NCI-H146 treated with DMSO at 0.1 percent for 48 hours (cell line): ENCODE measurements at regions not wholly inside any gene's neighbourhood (a gene's known extent, or its start where the extent isn't known, plus 50 kb on each side); places are given as distances from the start of the nearest gene placed in this dataset.
"Not testable (repeated sequence)": the region's sequence is repeated elsewhere in the genome, so short reads cannot be mapped to it uniquely, and the experiment has no call there.

ENCODE experiments used
- DNase-seq: peaks from one replicate; lab custom pipeline; 2025; ENCODE audit not compliant: unreplicated experiment; lab: John Stamatoyannopoulos, UW

GRCh38 chr4:74543983-74544382 is 99.0 kb downstream of the AREG start:
- DNase-seq = no peak

- no peak for DNase-seq
These were observed 99.9 kb downstream of the AREG start for GRCh38 chr4:74544655-74545361.

- DNase-seq = no peak
These were observed 100.5 kb downstream of the AREG start for GRCh38 chr4:74545448-74545847.

GRCh38 chr4:74546057-74546456 is 101.1 kb downstream of the AREG start:
- no peak for DNase-seq

GRCh38 chr4:74547042-74547441 is 102.1 kb downstream of the AREG start:
- no peak for DNase-seq

GRCh38 chr4:74548561-74548960 is 103.6 kb downstream of the AREG start:
- DNase-seq = no peak

- DNase-seq = no peak
These were observed 105.0 kb downstream of the AREG start for GRCh38 chr4:74549936-74550335.

GRCh38 chr4:74555231-74555630 is 110.3 kb downstream of the AREG start:
- no peak for DNase-seq

GRCh38 chr4:74555843-74556242 is 110.9 kb downstream of the AREG start:
- no peak for DNase-seq

GRCh38 chr4:74559853-74560252 is 114.9 kb downstream of the AREG start:
- no peak for DNase-seq

- DNase-seq = no peak
These were observed 123.0 kb downstream of the AREG start for GRCh38 chr4:74567981-74568380.

GRCh38 chr4:74570095-74570494 is 125.2 kb downstream of the AREG start:
- DNase-seq = no peak

- DNase-seq = no peak
These were observed 133.4 kb downstream of the AREG start for GRCh38 chr4:74578329-74578728.

GRCh38 chr4:74578865-74579264 is 133.9 kb downstream of the AREG start:
- DNase-seq = not testable (repeated sequence)

GRCh38 chr4:74583089-74583700 is 138.3 kb downstream of the AREG start:
- DNase-seq = no peak

GRCh38 chr4:74583757-74584156 is 138.8 kb downstream of the AREG start:
- DNase-seq = no peak

GRCh38 chr4:74588350-74588749 is 143.4 kb downstream of the AREG start:
- no peak for DNase-seq

GRCh38 chr4:74590476-74590875 is 145.5 kb downstream of the AREG start:
- no peak for DNase-seq

- no peak for DNase-seq
These were observed 153.8 kb downstream of the AREG start for GRCh38 chr4:74598611-74599325.

- no peak for DNase-seq
These were observed 158.2 kb downstream of the AREG start for GRCh38 chr4:74603186-74603585.

GRCh38 chr4:74608151-74608949 is 163.4 kb downstream of the AREG start:
- DNase-seq = no peak
